ENCODE measurements at regions not wholly inside any gene's neighbourhood (a gene's known extent, or its start where the extent isn't known, plus 50 kb on each side); places are given as distances from the start of the nearest gene placed in this dataset.

DNA sequence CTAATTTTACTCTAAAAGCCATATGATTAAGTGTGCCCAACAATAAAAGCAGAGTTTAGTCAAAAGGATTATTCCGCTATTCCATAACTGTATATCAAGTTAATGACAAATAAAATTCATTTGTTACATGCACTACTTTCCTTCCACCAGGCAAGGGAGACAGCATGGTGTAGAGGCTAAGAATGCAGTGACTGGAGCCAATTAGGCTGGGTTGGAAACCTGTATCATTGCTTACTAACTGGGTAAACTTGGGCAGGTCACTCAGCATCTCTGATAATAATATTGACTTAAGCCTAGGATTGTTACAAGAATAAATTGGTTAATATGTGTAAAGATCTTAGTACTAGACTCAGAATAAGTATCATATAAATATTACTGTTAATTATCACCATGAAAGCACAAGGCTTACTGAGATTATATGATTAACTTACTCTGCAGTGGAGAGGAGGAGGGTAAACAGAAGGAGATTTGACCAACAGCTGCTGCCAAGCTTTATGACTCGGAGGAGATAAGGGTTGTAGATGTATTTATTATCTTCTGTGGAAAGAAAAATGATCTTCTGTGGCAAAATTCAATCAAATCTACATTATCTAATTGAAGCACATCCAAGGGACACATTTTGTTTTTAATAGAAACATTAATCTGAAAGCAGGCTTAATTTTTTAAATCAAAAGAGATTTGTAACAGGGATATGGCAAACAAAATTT is 1459.9 kb downstream of the GRIK2 start:
- no peak for ATAC-seq (ENCODE audit: low FRiP score)
- H3K27me3 ChIP-seq (ENCODE audit: control insufficient read depth in 1 of 2, insufficient read depth in 2 of 2, low read length in 1 of 2): no peaks in the 10 kb centered on the region
- H3K4me3 ChIP-seq (ENCODE audit: low read length in 2 of 2): no peak overlapping the region
- no peak overlapping the region for H3K27ac ChIP-seq (ENCODE audit: low read depth in 1 of 2, low read length in 2 of 2)
- H3K4me1 ChIP-seq (ENCODE audit: control insufficient read depth in 1 of 2, insufficient read depth in 2 of 2, low read length in 2 of 2): no peaks in the 10 kb centered on the region
- H3K36me3 ChIP-seq (ENCODE audit: control insufficient read depth in 1 of 2, insufficient read depth in 2 of 2, low read length in 1 of 2): no peaks in the 10 kb centered on the region
- H3K9me3 ChIP-seq (ENCODE audit: control insufficient read depth, low read length): no peaks in the 10 kb centered on the region
- 46 to 50% methylated on average over 2 of the region's 2 CpGs for WGBS, 2 donors
- DNase-seq: no peak
- intact Hi-C loops (cut with DNase I): no loop called here

- no peak overlapping the region for H3K4me3 ChIP-seq (ENCODE audit: low read length in 2 of 2)
- no peaks in the 10 kb centered on the region for H3K36me3 ChIP-seq (ENCODE audit: control insufficient read depth in 1 of 2, insufficient read depth in 2 of 2, low read length in 1 of 2)
- H3K27me3 ChIP-seq (ENCODE audit: control insufficient read depth in 1 of 2, insufficient read depth in 2 of 2, low read length in 1 of 2): no peaks in the 10 kb centered on the region
- H3K9me3 ChIP-seq (ENCODE audit: control insufficient read depth, low read length): no peaks in the 10 kb centered on the region
- ATAC-seq (ENCODE audit: low FRiP score) (no peak), DNase-seq (no peak)
- WGBS, 2 donors: 76 to 84% methylated on average over 1 of the region's 1 CpG
- intact Hi-C loops (cut with DNase I): no loop called here
- no peak overlapping the region for H3K27ac ChIP-seq (ENCODE audit: low read depth in 1 of 2, low read length in 2 of 2)
- H3K4me1 ChIP-seq (ENCODE audit: control insufficient read depth in 1 of 2, insufficient read depth in 2 of 2, low read length in 2 of 2): no peaks in the 10 kb centered on the region
Observed at GRCh38 chr6:102848796-102849195, 1455.3 kb downstream of the GRIK2 start.

DNA sequence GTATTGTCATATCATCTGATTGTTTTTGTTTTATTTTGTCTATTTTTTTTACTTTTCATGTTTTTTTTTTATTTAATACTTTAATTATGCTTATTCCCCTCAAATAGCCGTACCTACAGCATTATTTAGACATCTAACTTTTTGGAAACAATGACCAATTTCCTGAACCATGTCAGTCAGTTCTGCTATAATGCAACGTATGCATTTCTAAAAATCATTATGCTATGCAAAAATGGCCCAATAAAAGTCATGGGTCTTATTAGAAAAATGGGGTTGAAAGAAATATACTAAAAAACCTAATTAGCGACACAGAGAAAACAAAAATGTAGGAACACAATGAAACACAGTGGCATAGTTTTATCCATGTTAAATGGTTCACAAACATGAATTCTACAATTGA is 1454.7 kb downstream of the GRIK2 start:
- H3K27ac ChIP-seq (ENCODE audit: low read depth in 1 of 2, low read length in 2 of 2): no peak overlapping the region
- no peaks in the 10 kb centered on the region for H3K4me1 ChIP-seq (ENCODE audit: control insufficient read depth in 1 of 2, insufficient read depth in 2 of 2, low read length in 2 of 2)
- no peaks in the 10 kb centered on the region for H3K9me3 ChIP-seq (ENCODE audit: control insufficient read depth, low read length)
- H3K4me3 ChIP-seq (ENCODE audit: low read length in 2 of 2): no peak overlapping the region
- no peak for DNase-seq
- 86 to 90% methylated on average over 3 of the region's 3 CpGs for WGBS, 2 donors
- H3K27me3 ChIP-seq (ENCODE audit: control insufficient read depth in 1 of 2, insufficient read depth in 2 of 2, low read length in 1 of 2): no peaks in the 10 kb centered on the region
- intact Hi-C loops (cut with DNase I): no loop called here
- no peaks in the 10 kb centered on the region for H3K36me3 ChIP-seq (ENCODE audit: control insufficient read depth in 1 of 2, insufficient read depth in 2 of 2, low read length in 1 of 2)
- no peak for ATAC-seq (ENCODE audit: low FRiP score)

- DNase-seq: no peak
- H3K9me3 ChIP-seq (ENCODE audit: control insufficient read depth, low read length): no peaks in the 10 kb centered on the region
- intact Hi-C loops (cut with DNase I): no loop called here
- no peaks in the 10 kb centered on the region for H3K36me3 ChIP-seq (ENCODE audit: control insufficient read depth in 1 of 2, insufficient read depth in 2 of 2, low read length in 1 of 2)
- H3K4me1 ChIP-seq (ENCODE audit: control insufficient read depth in 1 of 2, insufficient read depth in 2 of 2, low read length in 2 of 2): no peaks in the 10 kb centered on the region
- no peak overlapping the region for H3K4me3 ChIP-seq (ENCODE audit: low read length in 2 of 2)
- no peak for ATAC-seq (ENCODE audit: low FRiP score)
- WGBS, 2 donors: 4 to 13% methylated on average over 2 of the region's 2 CpGs
- H3K27ac ChIP-seq (ENCODE audit: low read depth in 1 of 2, low read length in 2 of 2): no peak overlapping the region
- H3K27me3 ChIP-seq (ENCODE audit: control insufficient read depth in 1 of 2, insufficient read depth in 2 of 2, low read length in 1 of 2): no peaks in the 10 kb centered on the region
Observed at GRCh38 chr6:102841060-102841459, 1447.6 kb downstream of the GRIK2 start.

- DNase-seq (no peak), ATAC-seq (ENCODE audit: low FRiP score) (no peak)
- Histone ChIP-seq H3K27ac (ENCODE audit: low read depth in 1 of 2, low read length in 2 of 2) (no peak overlapping the region), H3K36me3 (ENCODE audit: control insufficient read depth in 1 of 2, insufficient read depth in 2 of 2, low read length in 1 of 2) (no peaks in the 10 kb centered on the region), H3K4me1 (ENCODE audit: control insufficient read depth in 1 of 2, insufficient read depth in 2 of 2, low read length in 2 of 2) (no peaks in the 10 kb centered on the region), H3K27me3 (ENCODE audit: control insufficient read depth in 1 of 2, insufficient read depth in 2 of 2, low read length in 1 of 2) (no peaks in the 10 kb centered on the region), H3K9me3 (ENCODE audit: control insufficient read depth, low read length) (no peaks in the 10 kb centered on the region), H3K4me3 (ENCODE audit: low read length in 2 of 2) (no peak overlapping the region)
- WGBS, 2 donors: 95 to 100% methylated on average over 1 of the region's 1 CpG
- intact Hi-C loops (cut with DNase I): no loop called here
Observed at GRCh38 chr6:102832021-102832420, 1438.5 kb downstream of the GRIK2 start.

DNA sequence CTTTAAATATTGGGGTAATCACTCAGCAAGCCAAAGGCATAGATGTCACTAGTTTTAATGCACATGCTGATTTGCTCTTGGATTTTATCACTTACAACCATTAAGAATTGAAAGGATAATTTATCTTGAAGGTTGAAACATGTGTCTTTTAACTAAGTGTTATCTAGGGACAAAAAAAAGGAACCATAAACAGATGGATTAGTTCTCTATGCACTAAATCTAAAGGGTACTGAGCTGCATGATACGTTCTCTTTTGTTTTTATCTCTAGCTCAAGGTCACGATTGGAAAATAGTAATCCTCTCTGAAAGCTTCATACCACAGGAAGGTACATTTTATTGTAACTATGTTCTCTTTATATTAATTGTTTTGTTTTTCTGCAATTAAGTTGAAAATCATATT is 1426.6 kb downstream of the GRIK2 start:
- WGBS, 2 donors: 77 to 78% methylated on average over 2 of the region's 2 CpGs
- ATAC-seq (ENCODE audit: low FRiP score) (no peak), DNase-seq (no peak)
- H3K27ac ChIP-seq (ENCODE audit: low read depth in 1 of 2, low read length in 2 of 2): no peak overlapping the region
- H3K4me3 ChIP-seq (ENCODE audit: low read length in 2 of 2): no peak overlapping the region
- no peaks in the 10 kb centered on the region for H3K4me1 ChIP-seq (ENCODE audit: control insufficient read depth in 1 of 2, insufficient read depth in 2 of 2, low read length in 2 of 2)
- no peaks in the 10 kb centered on the region for H3K9me3 ChIP-seq (ENCODE audit: control insufficient read depth, low read length)
- intact Hi-C loops (cut with DNase I): no loop called here
- no peaks in the 10 kb centered on the region for H3K36me3 ChIP-seq (ENCODE audit: control insufficient read depth in 1 of 2, insufficient read depth in 2 of 2, low read length in 1 of 2)
- no peaks in the 10 kb centered on the region for H3K27me3 ChIP-seq (ENCODE audit: control insufficient read depth in 1 of 2, insufficient read depth in 2 of 2, low read length in 1 of 2)

GRCh38 chr6:102815207-102815606 is 1421.7 kb downstream of the GRIK2 start:
- H3K4me3 ChIP-seq (ENCODE audit: low read length in 2 of 2): no peak overlapping the region
- H3K4me1 ChIP-seq (ENCODE audit: control insufficient read depth in 1 of 2, insufficient read depth in 2 of 2, low read length in 2 of 2): no peaks in the 10 kb centered on the region
- no peaks in the 10 kb centered on the region for H3K36me3 ChIP-seq (ENCODE audit: control insufficient read depth in 1 of 2, insufficient read depth in 2 of 2, low read length in 1 of 2)
- H3K27ac ChIP-seq (ENCODE audit: low read depth in 1 of 2, low read length in 2 of 2): no peak overlapping the region
- no peak for DNase-seq
- H3K27me3 ChIP-seq (ENCODE audit: control insufficient read depth in 1 of 2, insufficient read depth in 2 of 2, low read length in 1 of 2): no peaks in the 10 kb centered on the region
- 85 to 87% methylated on average over 4 of the region's 4 CpGs for WGBS, 2 donors
- no peak for ATAC-seq (ENCODE audit: low FRiP score)
- intact Hi-C loops (cut with DNase I): no loop called here
- H3K9me3 ChIP-seq (ENCODE audit: control insufficient read depth, low read length): no peaks in the 10 kb centered on the region

GRCh38 chr6:102813489-102814275 is 1420.2 kb downstream of the GRIK2 start:
- WGBS, 2 donors: 73 to 78% methylated on average over 11 of the region's 11 CpGs
- H3K27ac ChIP-seq (ENCODE audit: low read depth in 1 of 2, low read length in 2 of 2): no peak overlapping the region

DNA sequence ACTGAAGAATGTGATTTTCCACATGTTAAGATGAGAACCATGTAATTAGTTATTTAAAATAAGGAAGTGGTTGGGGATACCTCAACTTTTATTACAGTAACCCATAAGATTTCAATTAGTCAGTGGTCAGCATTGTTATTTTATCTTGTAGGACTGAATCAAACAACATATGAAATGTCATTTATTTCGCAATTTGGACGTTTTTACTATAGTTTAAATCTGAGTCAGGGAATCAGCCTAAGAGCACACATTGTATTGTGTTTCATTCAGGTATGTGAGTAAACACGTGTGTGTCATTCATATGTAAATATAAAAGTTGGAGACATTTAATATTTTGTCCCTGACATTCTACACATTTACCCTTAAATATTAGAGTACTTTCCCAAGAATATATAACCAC is 1418.7 kb downstream of the GRIK2 start:
- no peak for DNase-seq
- 68 to 69% methylated on average over 3 of the region's 3 CpGs for WGBS, 2 donors
- H3K9me3 ChIP-seq (ENCODE audit: control insufficient read depth, low read length): peaks cover 2% of the 10 kb centered on the region
- H3K36me3 ChIP-seq (ENCODE audit: control insufficient read depth in 1 of 2, insufficient read depth in 2 of 2, low read length in 1 of 2): no peaks in the 10 kb centered on the region
- H3K4me3 ChIP-seq (ENCODE audit: low read length in 2 of 2): no peak overlapping the region
- intact Hi-C loops (cut with DNase I): no loop called here
- H3K4me1 ChIP-seq (ENCODE audit: control insufficient read depth in 1 of 2, insufficient read depth in 2 of 2, low read length in 2 of 2): no peaks in the 10 kb centered on the region
- no peaks in the 10 kb centered on the region for H3K27me3 ChIP-seq (ENCODE audit: control insufficient read depth in 1 of 2, insufficient read depth in 2 of 2, low read length in 1 of 2)
- H3K27ac ChIP-seq (ENCODE audit: low read depth in 1 of 2, low read length in 2 of 2): no peak overlapping the region
- no peak for ATAC-seq (ENCODE audit: low FRiP score)

More at GRCh38 chr6:102813489-102814275, 1420.2 kb downstream of the GRIK2 start:
- intact Hi-C loops (cut with DNase I): no loop called here
- H3K4me1 ChIP-seq (ENCODE audit: control insufficient read depth in 1 of 2, insufficient read depth in 2 of 2, low read length in 2 of 2): no peaks in the 10 kb centered on the region
- no peaks in the 10 kb centered on the region for H3K27me3 ChIP-seq (ENCODE audit: control insufficient read depth in 1 of 2, insufficient read depth in 2 of 2, low read length in 1 of 2)
- ATAC-seq (ENCODE audit: low FRiP score): no peak
- peaks cover 2% of the 10 kb centered on the region for H3K9me3 ChIP-seq (ENCODE audit: control insufficient read depth, low read length)
- no peak for DNase-seq
- no peaks in the 10 kb centered on the region for H3K36me3 ChIP-seq (ENCODE audit: control insufficient read depth in 1 of 2, insufficient read depth in 2 of 2, low read length in 1 of 2)
- H3K4me3 ChIP-seq (ENCODE audit: low read length in 2 of 2): no peak overlapping the region
